Liver (tissue), 8 donors: ENCODE measurements at regions not wholly inside any gene's neighbourhood (a gene's known extent, or its start where the extent isn't known, plus 50 kb on each side); places are given as distances from the start of the nearest gene placed in this dataset.

Experiments used
- DNase-seq: peaks from one replicate; pipeline ENCODE4 v3.0.0-alpha.2; 2017; ENCODE audit warnings: low spot score
- H3K27ac ChIP-seq, 2 donors: one replicate each; pipeline ENCODE4 v1.7.0; 2013; ENCODE audit warnings: inconsistent platforms in 2 of 2, low read length in 2 of 2, control low read depth in 1 of 2, low read depth in 1 of 2, mild to moderate bottlenecking in 1 of 2
- H3K27me3 ChIP-seq, 4 donors: one replicate each; pipeline versions ENCODE4 v1.6.1 to v1.7.0; 2013; ENCODE audit warnings: low read length in 3 of 4, inconsistent platforms in 1 of 4, mild to moderate bottlenecking in 1 of 4, moderate library complexity in 1 of 4; ENCODE audit not compliant: control insufficient read depth in 4 of 4, insufficient read depth in 4 of 4
- H3K36me3 ChIP-seq, 4 donors: one replicate each; pipeline versions ENCODE4 v1.6.1 to v1.7.0; 2013; ENCODE audit warnings: low read length in 3 of 4, mild to moderate bottlenecking in 3 of 4, low read depth in 1 of 4, moderate library complexity in 1 of 4; ENCODE audit not compliant: control insufficient read depth in 4 of 4, insufficient read depth in 3 of 4
- H3K4me1 ChIP-seq, 4 donors: one replicate each; pipeline versions ENCODE4 v1.6.1 to v1.7.0; 2013; ENCODE audit warnings: low read length in 3 of 4, mild to moderate bottlenecking in 3 of 4, moderate library complexity in 1 of 4; ENCODE audit not compliant: control insufficient read depth in 4 of 4, insufficient read depth in 4 of 4
- H3K4me3 ChIP-seq, 3 donors: one replicate each; pipeline versions ENCODE4 v1.6.1 to v1.7.0; 2013; ENCODE audit warnings: low read length in 3 of 3, control low read depth in 1 of 3, low read depth in 1 of 3, mild to moderate bottlenecking in 1 of 3
- H3K9ac ChIP-seq, 2 donors: one replicate each; pipeline ENCODE4 v1.7.0; 2013; ENCODE audit warnings: low read length in 2 of 2, mild to moderate bottlenecking in 2 of 2, moderate library complexity in 2 of 2, control low read depth in 1 of 2, low read depth in 1 of 2
- H3K9me3 ChIP-seq, 4 donors: one replicate each; pipeline versions ENCODE4 v1.6.1 to v1.7.0; 2013; ENCODE audit warnings: low read length in 3 of 4; ENCODE audit not compliant: control insufficient read depth in 4 of 4
- ATF3 ChIP-seq: IDR thresholded peaks from 2 replicates; pipeline ENCODE4 v1.6.1; 2016; ENCODE audit warnings: antibody characterized with exemption
- CTCF ChIP-seq: fragments of 150-350 bp; IDR thresholded peaks from 2 replicates; pipeline ENCODE4 v1.5.1; 2017; ENCODE audit warnings: improper control_type of control experiment, low read depth, low read length; ENCODE audit not compliant: missing input control
- EGR1 ChIP-seq, 2 donors: IDR thresholded peaks; 2 replicates each; pipeline ENCODE4 v1.6.1; 2016 to 2018; ENCODE audit warnings: antibody characterized with exemption in 2 of 2, low read depth in 2 of 2
- FOXA1 ChIP-seq: IDR thresholded peaks from 2 replicates; pipeline ENCODE4 v1.6.1; 2016; ENCODE audit warnings: antibody characterized with exemption
- FOXA2 ChIP-seq: IDR thresholded peaks from 2 replicates; pipeline ENCODE4 v1.6.1; 2016; ENCODE audit warnings: antibody characterized with exemption
- GABPA ChIP-seq, 2 donors: IDR thresholded peaks in 1 of 2; conservative IDR thresholded peaks in 1 of 2; 2 replicates each; pipeline ENCODE4 v1.6.1; 2016; ENCODE audit warnings: antibody characterized with exemption in 2 of 2, mild to moderate bottlenecking in 1 of 2, moderate library complexity in 1 of 2
- HNF4A ChIP-seq, 2 donors: conservative IDR thresholded peaks; 2 replicates each; pipeline ENCODE4 v1.6.1; 2016; ENCODE audit warnings: antibody characterized with exemption in 2 of 2, mild to moderate bottlenecking in 2 of 2
- HNF4G ChIP-seq: IDR thresholded peaks from 2 replicates; pipeline ENCODE4 v1.6.1; 2016; ENCODE audit warnings: antibody characterized with exemption
- JUND ChIP-seq, 2 donors: IDR thresholded peaks; 2 replicates each; pipeline ENCODE4 v1.6.1; 2016; ENCODE audit warnings: antibody characterized with exemption in 2 of 2
- NR2F2 ChIP-seq: IDR thresholded peaks from 2 replicates; pipeline ENCODE4 v1.6.1; 2016; ENCODE audit warnings: antibody characterized with exemption
- RAD21 ChIP-seq, 2 donors: IDR thresholded peaks; 2 replicates each; pipeline ENCODE4 v1.6.1; 2016; ENCODE audit warnings: antibody characterized with exemption in 2 of 2, mild to moderate bottlenecking in 2 of 2
- REST ChIP-seq: IDR thresholded peaks from 2 replicates; pipeline ENCODE4 v1.6.1; 2016; ENCODE audit warnings: antibody characterized with exemption, mild to moderate bottlenecking
- RXRA ChIP-seq, 2 donors: IDR thresholded peaks; 2 replicates each; pipeline ENCODE4 v1.6.1; 2017 to 2018; ENCODE audit warnings: antibody characterized with exemption in 2 of 2, mild to moderate bottlenecking in 1 of 2
- SP1 ChIP-seq: IDR thresholded peaks from 2 replicates; pipeline ENCODE4 v1.6.1; 2018; ENCODE audit warnings: antibody characterized with exemption, mild to moderate bottlenecking
- TAF1 ChIP-seq: conservative IDR thresholded peaks from 2 replicates; pipeline ENCODE4 v1.6.1; 2016; ENCODE audit warnings: antibody characterized with exemption, mild to moderate bottlenecking
- YY1 ChIP-seq: IDR thresholded peaks from 2 replicates; pipeline ENCODE4 v1.6.1; 2016; ENCODE audit warnings: antibody characterized with exemption, mild to moderate bottlenecking
- ZBTB33 ChIP-seq: IDR thresholded peaks from 2 replicates; pipeline ENCODE4 v1.6.1; 2016; ENCODE audit warnings: antibody characterized with exemption
- WGBS: extraction: QIAGEN DNeasy Blood & Tissue Kit; methylation state at CpG from one replicate; pipeline ENCODE4 v1.1.7; 2013; 5-methylcytosine and 5-hydroxymethylcytosine counted together
- donor health status: healthy.
- donor health status: healthy.
- donor health status: healthy.
- donor health status: healthy.
- donor health status: healthy.

- H3K27ac ChIP-seq: no peak overlapping the region
- peaks cover 0 to 1% (median 0%) of the 10 kb centered on the region in 4 donors for H3K9me3 ChIP-seq
- DNase-seq: no peak
- no peaks in the 10 kb centered on the region for H3K27me3 ChIP-seq
- H3K9ac ChIP-seq: no peak overlapping the region
- no peaks in the 10 kb centered on the region for H3K36me3 ChIP-seq
- 88% methylated on average over 6 of the region's 6 CpGs for WGBS
- no peak overlapping the region for H3K4me3 ChIP-seq
- no peak for TF ChIP-seq RXRA (IDR thresholded peaks at IDR 0.05)
- TF ChIP-seq REST: no peak
- TF ChIP-seq HNF4A (conservative IDR thresholded peaks at IDR 0.05): no peak
- no peak for TF ChIP-seq HNF4G
- no peak for TF ChIP-seq ATF3
- TF ChIP-seq RAD21 (IDR thresholded peaks at IDR 0.05): no peak
- TF ChIP-seq GABPA (IDR thresholded peaks at IDR 0.05 in 1 of 2, conservative IDR thresholded peaks at IDR 0.05 in 1 of 2): no peak
- no peak for TF ChIP-seq TAF1
- TF ChIP-seq FOXA1: no peak
- no peak for TF ChIP-seq JUND (IDR thresholded peaks at IDR 0.05)
- TF ChIP-seq CTCF: no peak
- TF ChIP-seq FOXA2: no peak
- TF ChIP-seq ZBTB33: no peak
- no peak for TF ChIP-seq NR2F2
- TF ChIP-seq EGR1 (IDR thresholded peaks at IDR 0.05; ENCODE audit: low read depth in 2 of 2): no peak
- peaks cover 3 to 11% (median 9%) of the 10 kb centered on the region in 4 donors for H3K4me1 ChIP-seq
Observed at GRCh38 chr3:194972641-194973040, 287.0 kb downstream of the FAM43A start.

GRCh38 chr3:194973366-194974000 lies 287.8 kb downstream of the FAM43A start:
- H3K4me3 ChIP-seq: no peak overlapping the region
- H3K4me1 ChIP-seq: peaks cover 3 to 11% (median 9%) of the 10 kb centered on the region in 4 donors
- H3K9ac ChIP-seq: no peak overlapping the region
- 81% methylated on average over 12 of the region's 12 CpGs for WGBS
- no peak for DNase-seq
- no peaks in the 10 kb centered on the region for H3K27me3 ChIP-seq
- no peak overlapping the region for H3K27ac ChIP-seq
- H3K36me3 ChIP-seq: no peaks in the 10 kb centered on the region
- H3K9me3 ChIP-seq: peaks cover 0 to 1% (median 0%) of the 10 kb centered on the region in 4 donors
- no peak for TF ChIP-seq ATF3
- TF ChIP-seq YY1: no peak
- TF ChIP-seq RXRA (IDR thresholded peaks at IDR 0.05): no peak
- TF ChIP-seq ZBTB33: no peak
- no peak for TF ChIP-seq TAF1
- no peak for TF ChIP-seq REST
- no peak for TF ChIP-seq FOXA2
- TF ChIP-seq SP1: no peak
- TF ChIP-seq GABPA (IDR thresholded peaks at IDR 0.05 in 1 of 2, conservative IDR thresholded peaks at IDR 0.05 in 1 of 2): no peak
- TF ChIP-seq HNF4A (conservative IDR thresholded peaks at IDR 0.05): no peak
- TF ChIP-seq HNF4G: no peak
- no peak for TF ChIP-seq JUND (IDR thresholded peaks at IDR 0.05)
- TF ChIP-seq NR2F2: no peak
